Muscle of back (tissue), 3 donors: ENCODE measurements at regions not wholly inside any gene's neighbourhood (a gene's known extent, or its start where the extent isn't known, plus 50 kb on each side); places are given as distances from the start of the nearest gene placed in this dataset.
"Not testable (repeated sequence)": the region's sequence is repeated elsewhere in the genome, so short reads cannot be mapped to it uniquely, and the experiment has no call there.

Experiments
- DNase-seq, 3 donors: peaks; one replicate each; pipeline versions ENCODE4 v3.0.0 to v3.0.0-alpha.2; 2013

DNA sequence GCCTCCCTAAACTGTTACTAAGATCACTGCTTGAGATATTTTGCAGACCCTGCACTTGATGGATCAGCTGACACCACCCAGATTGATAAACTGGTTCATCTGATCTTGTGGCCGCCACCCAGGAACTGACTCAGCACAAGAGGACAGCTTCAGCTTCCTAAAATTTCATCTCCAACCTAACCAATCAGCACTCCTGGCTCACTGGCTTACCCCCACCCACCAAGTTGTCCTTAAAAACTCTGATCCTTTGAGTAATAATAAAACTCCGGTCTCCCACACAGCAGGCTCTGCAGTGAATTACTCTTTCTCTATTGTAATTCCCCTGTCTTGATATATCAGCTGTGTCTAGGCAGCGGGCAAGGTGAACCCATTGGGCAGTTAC is 174.8 kb downstream of the UTP18 start:
- no peak for DNase-seq

DNA sequence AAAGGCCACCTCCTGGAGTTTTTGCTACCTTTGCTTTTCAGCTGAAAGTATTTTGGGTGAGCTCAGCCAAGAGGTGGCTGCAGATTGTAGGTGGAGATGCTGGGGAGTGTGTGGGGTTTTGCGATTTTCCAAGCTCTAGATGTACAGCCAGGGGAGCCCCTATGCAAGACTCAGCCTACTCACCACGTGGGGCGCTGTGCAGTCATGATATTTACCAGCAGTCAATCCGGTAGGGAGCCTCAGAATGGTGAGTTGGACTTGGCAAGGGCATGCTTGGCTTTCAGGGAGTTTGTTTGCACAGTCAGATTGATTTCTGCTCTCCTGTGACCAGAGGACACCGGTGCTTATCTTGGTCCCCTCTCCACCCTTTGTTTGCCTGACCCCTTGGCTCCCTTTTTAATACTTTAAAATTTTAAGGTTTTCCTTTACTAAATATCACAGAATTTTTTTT is 175.3 kb downstream of the UTP18 start:
- peak in 1 of 3 donors; percentile 19 for DNase-seq

DNA sequence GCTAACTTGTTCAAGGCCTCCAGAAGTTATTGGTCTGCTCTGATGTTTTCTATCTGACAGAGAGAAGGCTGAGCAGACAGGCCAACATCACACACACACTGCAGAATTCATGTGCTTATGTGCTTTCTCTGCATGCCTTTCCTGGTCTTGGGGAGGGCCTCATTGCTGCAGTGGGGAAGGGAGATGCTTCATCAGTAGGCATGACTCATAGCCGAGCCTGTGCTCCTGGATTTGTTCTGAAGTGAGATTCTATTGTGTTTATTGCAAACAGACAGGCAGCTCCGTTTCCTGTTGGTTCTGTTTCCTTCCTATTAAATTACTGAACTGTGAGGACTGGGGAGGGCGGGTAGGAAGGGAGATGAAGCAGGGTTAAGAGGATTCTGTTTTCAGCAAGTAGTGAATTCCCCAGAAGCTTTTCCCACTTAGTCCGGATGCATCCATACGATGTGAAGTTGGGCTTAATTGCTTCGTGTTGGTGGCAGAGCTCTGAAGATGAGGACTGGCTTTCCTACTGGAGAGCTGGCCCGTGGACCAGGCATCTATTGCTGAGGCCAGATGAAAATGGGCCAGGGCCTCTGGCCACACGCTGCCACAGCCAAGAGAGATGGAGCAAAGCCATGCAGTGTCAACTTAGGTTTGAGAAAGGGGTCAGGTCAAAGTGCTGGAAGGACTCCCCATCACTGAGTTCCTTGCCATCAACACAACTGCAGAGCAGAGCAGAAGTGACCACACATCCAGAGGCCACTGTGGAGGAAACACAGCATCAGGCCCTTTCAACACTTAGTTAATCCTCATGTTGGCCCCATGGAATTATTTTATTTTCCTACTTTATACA is 179.3 kb downstream of the UTP18 start:
- no peak for DNase-seq

DNA sequence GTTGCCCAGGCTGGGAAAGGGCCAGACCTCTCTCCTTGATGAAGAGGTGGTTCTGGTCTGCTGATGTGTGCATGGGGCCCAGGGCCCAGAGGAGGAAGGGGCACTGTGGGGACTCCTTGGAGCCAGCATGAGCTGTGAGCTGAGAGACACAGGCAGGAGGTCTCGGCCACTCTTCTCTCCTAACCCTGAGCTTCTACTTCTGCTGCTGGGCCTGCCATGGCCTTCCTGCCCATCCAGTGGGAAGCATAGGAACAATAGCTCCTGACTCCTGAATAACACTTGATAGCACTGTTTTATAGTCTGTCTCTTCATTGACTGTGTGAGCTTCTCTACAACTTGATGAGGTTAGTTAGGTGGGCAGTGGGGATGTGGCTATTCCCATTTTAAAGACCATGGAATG is 181.1 kb downstream of the UTP18 start:
- no peak for DNase-seq

DNA sequence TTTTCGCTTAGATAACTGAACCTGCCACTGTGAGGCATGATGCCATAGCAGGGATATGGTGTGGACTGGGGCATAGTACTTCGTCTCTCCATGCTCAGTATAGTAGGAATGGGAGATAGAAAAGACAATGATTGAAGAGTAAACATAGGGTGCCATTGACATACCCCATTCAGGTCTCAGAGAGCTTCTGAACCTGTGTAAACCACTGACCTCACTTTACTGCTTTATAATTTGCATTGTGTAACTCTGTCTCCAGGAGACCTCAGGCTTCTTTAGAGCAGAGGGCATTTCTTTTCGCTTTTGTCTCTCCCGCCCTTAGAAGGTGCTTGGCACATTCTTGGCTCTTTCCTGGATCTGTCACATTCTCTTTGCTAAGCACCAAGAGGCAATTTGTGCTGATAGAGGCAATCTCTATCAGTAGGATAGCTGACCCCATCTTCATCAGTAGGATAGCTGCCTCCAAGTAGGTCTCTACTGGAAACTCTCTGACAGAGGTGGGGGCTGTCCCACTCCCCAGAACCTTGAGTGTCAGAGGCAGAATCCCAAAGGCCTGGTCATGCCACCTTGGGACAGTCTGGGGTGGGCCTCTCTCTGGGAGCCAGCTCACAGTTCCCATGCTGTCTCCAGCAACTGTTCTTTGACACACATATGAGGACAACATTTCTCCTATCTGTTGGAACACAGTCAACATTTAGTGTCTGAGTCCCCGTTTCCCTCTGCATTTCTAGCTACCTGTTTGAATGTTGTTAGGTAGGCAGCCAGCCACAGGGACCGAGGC is 181.9 kb downstream of the UTP18 start:
- no peak for DNase-seq

DNA sequence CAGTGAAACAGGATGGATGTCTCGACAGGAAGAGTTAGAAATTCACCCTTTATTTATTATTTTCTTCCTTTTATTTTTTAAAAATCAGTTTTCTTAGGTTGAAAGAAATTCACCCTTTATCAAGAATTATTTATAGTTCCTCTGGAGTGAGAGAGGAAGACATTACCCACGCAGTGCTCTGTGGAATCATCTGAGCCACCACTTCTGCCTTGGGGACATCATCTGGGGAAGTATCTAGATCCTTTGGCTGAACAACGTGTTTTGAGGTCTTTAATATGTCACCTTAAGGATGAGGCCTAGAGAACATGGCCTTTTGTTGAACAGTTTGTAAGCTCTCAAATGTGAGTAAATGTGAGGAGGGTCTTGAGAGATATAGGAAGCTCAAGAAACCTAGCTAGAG is 183.3 kb downstream of the UTP18 start:
- DNase-seq: no peak

DNA sequence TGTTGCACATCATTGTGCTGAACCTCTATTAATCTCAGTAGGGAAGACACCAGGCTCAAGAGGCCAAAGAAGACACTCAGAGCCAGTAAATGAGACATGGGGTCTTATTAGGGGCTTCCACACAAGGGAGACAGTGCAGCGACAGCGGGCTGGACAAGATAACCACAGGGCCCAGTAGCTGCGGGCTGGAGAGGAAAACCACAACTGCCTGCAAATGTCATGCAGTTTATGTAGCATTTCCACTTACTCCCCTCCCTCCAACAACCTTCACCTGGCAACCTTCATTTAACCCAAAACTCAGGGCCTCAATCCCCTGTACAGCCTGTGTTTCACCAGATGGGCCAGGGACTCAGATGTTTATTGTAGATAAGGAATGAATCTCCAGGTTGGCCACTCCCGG is 185.6 kb downstream of the UTP18 start:
- no peak for DNase-seq

DNA sequence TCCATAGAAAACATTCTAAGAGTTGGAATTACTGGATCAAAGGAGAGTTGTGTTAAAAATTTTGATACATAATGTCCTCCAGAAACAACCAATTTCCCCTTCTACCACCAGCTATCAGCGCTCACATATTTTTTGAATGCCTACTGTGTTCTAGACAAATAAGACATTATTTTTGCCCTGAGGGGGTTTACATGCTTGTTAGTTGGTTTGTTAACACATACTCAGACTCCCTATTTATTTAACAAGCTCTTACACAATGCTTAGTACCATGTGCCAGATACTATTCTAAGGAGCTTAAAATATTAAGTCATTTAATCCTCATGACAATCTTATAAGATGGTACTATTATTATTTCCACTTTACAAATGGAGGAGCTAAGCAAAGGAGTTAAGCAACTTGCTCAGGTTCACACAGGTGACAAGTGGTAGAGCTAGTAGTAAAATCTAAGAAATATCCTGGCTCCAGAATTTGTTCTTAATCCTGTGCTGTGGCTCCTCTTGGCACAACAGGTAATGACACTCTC is 194.2 kb downstream of the UTP18 start:
- DNase-seq: no peak

DNA sequence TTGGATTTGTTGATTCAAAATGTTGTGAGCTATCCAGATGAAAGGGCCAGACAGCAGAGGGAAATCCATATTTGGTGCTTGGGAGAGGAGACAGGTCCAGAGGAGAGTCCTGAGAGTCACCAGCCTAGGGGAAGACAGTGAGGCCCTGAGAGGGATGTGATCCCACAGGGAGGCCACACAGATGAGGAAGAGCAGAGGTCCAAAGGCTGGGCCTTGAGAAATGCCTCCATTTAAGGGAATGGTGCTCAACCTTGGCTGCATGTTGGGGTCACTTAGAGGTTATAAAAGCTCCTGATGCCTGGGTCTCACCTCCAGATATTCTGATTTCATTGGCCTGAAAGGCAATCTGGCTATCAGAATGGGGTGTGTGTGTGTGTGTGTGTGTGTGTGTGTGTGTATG is 194.9 kb downstream of the UTP18 start:
- no peak for DNase-seq

DNA sequence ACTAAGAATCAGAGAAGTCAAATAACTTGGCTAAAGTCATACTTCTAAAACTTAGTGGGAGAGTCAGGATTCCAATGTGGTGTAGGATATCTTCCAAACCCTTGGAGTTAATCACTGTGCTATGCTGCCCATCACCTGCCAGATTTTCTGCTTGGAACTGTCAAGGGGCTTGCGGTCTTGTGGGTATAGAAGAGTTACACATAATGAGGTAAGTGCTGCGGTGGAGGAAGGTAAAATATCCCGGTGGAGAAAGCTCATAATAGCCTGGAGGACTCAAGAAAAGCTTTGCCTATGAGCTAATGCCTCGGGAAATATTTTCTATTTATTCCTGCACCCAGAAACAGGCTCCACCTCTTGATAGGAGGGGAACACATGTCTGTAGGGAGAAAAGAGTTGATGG is 195.6 kb downstream of the UTP18 start:
- no peak for DNase-seq

DNA sequence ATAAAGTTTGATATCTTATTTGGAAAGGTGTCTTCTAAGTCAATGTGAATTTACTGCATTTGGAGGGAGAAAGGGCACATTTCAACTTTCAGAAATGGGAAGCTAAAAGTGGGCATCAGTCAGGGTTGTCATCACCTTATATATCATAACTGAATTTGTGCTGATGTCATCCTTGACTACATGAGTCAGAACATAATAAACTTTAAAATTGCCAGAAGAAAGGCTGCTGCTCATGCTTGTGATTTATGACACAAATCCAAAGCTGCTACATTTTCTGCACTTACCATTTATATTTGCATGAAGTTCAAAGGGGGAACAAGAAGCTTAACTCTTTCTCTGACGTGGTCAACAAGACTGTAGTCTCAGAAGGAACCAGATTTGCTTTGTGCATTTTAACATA is 196.6 kb downstream of the UTP18 start:
- no peak for DNase-seq

DNA sequence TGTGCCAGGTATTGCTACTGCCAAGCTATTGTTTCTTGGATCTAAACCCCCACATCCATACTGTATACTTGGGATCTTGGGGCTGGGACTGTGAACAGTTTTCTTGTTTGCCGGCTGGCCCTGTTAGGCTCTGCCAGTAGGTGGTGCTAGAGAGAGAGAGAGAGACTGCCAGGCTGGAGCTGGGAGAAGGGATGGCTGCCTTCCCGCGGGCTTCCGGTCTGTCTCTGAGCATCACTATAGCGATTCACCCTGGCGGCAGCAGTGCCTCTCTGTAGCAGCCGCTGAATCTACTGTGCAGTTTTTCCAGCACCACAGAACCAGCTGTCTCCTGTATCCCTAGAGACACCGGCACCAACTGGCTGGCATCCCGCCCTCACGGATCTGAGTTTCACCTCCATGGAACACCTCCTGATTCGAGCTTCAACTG is 201.2 kb downstream of the UTP18 start:
- peak; percentile 36 to 74 (median 56) for DNase-seq

DNA sequence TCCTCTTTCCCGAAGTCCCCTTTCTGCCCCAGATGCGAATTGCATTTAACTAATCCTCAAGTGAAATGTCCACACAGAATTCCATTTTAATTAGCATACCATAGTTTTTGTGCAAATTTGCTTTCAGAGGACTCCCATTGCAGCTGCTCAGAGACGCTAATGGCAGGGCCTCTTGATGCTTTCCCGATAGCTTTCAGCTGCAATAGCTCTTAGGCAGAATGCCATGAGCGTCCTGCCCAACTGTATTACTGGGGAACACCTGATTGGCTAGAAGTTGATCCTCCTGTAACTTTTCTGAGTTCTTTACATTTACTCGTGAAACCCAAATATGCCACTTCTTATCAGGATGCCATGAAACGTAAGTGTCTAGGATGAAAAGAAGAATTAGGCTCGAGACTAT is 203.0 kb downstream of the UTP18 start:
- peak; percentile 16 to 70 (median 31) for DNase-seq

DNA sequence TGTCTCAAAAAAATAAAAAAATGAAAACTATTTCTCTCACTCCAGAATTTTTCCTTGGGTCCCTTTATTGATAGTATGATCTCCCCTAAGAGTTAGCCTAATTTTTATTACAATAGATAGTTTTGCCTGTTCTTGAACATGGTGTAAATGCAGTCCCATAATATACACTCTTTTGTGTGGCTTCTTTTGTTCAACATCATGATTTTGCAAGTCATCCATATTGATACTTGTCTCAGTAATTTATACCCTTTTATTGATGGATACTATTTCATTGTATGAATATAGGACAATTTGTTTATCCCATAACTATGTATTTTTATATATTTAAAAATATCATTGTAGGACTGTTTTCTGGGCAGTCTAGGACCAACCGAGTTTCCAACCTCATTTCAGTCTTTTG is 207.0 kb downstream of the UTP18 start:
- DNase-seq: no peak

DNA sequence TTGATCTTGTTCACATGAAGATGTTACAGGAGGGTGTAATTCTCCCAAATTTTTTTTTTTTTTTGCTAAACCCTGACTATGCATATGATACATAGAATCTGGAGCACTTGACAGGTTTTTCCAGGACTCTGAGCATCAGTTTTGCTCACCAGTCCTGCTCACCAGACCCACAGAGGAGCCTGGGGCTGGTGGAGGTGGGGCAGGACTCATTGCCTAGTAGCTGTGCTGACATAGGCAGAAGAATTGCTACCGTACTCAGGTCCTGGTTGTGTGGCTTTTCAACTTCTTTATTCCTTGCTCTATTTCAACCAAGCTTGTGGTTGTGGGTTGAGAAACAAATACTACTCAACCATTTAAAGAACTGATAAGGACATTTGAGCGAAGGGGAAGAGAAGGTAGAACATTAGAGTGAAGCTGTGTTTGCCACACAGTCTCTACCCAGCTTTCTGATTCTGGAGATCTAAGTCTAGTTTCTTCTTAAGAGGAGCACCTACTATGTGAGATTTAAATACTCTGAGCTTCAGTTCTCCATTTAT is 212.4 kb downstream of the UTP18 start:
- DNase-seq: no peak

DNA sequence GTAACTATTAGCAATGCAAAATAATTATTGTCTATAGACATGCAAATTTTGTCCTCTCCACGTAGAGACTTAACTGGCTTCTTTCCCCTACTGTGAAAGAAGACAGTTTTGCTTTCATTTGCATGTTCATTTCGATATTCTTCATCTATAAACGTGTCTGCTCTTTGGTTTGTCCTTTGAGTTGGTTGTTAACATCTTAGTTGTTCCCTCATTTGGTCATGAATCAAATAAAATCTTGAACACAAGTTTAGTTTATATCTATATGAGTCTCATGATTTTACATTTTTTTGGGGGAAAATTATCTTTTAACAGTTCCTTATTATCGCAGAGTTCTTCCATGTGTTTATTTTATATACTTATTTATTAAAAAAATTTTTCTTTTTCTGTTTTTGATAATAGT is 214.4 kb downstream of the UTP18 start:
- no peak for DNase-seq

DNA sequence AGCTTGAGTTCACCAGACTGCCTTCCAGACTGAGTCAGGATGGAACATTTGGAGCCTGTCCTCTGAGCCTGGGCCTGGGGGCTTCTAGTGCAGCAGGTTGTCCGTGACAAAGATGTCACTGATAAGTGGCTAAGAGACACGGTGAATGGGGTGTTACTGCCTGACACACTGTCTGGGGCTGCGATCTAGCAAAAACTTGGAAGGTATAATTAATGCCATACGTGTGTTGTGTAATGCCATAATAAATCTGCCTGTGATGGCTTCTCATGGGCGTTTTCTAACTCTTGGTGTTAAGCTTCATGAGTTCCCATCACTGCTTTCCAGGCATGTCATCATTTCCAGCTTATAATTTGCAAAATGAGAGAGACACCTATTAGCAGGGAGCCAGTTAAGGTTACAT is 215.4 kb downstream of the UTP18 start:
- no peak for DNase-seq

DNA sequence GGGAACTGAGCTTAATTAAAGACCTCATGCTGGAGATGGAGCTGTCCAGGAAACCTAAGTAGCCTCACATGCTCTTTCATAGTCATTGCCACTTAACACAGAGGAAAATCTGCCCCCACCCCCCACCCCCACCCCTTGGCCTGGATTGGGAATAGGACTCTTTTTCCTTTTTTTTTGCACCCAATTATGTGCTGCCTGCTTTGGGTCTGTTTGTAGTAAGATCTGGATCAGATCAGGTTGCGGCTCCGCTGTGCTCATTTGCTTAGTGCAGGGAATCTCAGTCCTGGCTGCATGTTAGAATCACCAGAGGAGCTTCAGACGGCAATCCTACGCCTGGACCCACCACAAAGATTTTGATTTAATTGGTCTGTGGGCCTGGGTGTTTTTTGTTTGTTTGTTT is 219.0 kb downstream of the UTP18 start:
- no peak for DNase-seq

DNA sequence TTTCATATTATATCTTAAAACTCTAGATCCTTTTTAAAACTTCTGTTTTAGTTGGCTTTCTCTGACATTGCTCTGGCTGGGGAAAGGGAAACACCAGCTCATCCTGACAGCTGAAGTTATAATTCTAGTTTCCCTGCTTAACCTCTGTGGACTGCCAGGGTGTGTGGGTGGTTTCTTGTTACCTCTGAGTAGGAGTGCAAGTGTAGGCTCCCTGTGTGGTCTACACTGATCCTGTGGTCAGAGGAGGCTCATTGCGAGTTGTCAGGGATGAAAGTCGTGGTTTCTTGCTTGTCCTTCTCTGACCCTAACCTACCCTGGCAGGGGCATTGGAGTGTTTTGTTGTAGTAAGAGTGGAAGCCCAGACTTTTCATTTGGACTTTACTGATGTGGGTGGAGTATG is 221.0 kb downstream of the UTP18 start:
- no peak for DNase-seq

DNA sequence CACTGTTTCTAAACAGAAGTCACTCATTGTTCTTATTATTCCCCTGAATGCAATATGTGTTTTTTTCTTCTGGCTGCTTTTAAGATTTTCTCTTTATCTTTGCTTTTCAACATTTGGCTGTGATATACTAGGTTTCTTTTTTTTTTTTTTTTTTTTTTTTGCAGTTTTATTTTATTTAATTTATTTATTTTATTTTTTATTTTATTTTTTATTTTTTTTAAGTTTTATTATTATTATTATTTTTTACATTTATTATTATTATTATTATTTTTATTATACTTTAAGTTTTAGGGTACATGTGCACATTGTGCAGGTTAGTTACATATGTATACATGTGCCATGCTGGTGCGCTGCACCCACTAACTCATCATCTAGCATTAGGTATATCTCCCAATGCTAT is 221.9 kb downstream of the UTP18 start:
- DNase-seq: not testable (repeated sequence)

DNA sequence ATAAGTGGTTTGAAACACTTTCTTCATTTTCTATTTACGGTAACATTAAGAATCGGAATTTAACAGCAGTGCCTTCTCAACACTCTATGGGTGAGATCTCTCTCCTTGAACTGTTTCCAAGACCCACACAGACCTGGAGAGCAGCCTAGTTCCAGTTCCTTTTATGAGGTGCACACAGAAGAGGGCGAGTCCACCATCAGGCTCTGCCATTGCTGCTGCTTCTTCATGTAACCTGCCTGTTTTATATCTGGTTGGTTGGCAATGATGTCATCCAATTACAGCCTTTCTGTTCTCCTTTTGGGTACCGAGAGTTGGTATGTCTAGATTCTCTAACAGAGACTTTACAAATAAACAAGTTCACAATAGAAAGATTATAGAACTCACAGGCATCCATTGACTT is 225.7 kb downstream of the UTP18 start:
- no peak for DNase-seq

DNA sequence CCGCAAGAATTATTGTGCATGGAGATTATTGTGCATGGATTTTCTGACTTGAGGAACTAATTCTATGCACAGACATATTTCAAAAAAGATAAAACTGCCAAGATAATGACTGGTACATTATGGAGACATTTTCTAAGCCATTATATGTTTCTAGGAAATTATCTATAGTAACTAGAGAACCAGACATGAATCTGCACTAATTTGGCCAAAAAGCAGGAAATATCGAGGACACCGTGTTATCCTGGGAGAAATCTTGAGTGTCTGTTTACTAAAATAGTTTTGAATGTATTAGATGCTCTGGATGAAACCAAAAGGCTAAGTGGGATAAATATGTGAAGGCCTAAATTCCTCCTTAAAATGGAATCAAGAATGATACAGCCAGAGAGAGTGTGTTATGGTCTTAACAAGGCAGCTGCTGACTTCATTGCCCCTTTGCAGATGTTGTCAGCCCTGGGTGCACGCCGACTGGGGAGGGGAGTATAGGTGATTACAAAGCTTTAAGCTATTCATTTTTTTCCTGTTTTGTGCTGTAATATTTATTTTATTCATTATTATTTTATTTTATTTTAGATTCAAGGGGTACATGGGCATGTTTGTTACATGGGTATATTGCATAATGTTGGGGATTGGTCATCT is 226.7 kb downstream of the UTP18 start:
- DNase-seq: no peak
